ENCODE measurements at regions not wholly inside any gene's neighbourhood (a gene's known extent, or its start where the extent isn't known, plus 50 kb on each side); places are given as distances from the start of the nearest gene placed in this dataset.

- Histone ChIP-seq H3K4me3 (ENCODE audit: low read length) (no peak overlapping the region), H3K9me3 (ENCODE audit: insufficient read depth, low read depth, low read length) (no peaks in the 10 kb centered on the region), H3K27ac (ENCODE audit: low read length) (no peak overlapping the region), H3K9ac (ENCODE audit: low read depth, low read length) (no peak overlapping the region), H3K4me1 (ENCODE audit: insufficient read depth, low read length) (no peaks in the 10 kb centered on the region), H3K36me3 (ENCODE audit: insufficient read depth, low read depth, low read length) (no peaks in the 10 kb centered on the region), H3K27me3 (ENCODE audit: insufficient read depth, low read length) (no peaks in the 10 kb centered on the region)
Observed at GRCh38 chr3:152729906-152730305, 105.0 kb upstream of the P2RY1 start.

GRCh38 chr3:152731511-152731910 is 103.4 kb upstream of the P2RY1 start:
- H3K27me3 ChIP-seq (ENCODE audit: insufficient read depth, low read length), result no peaks in the 10 kb centered on the region
- no peaks in the 10 kb centered on the region for H3K36me3 ChIP-seq (ENCODE audit: insufficient read depth, low read depth, low read length)
- H3K27ac ChIP-seq (ENCODE audit: low read length), result no peak overlapping the region
- H3K9me3 ChIP-seq (ENCODE audit: insufficient read depth, low read depth, low read length), result no peaks in the 10 kb centered on the region
- no peak overlapping the region for H3K4me3 ChIP-seq (ENCODE audit: low read length)
- no peaks in the 10 kb centered on the region for H3K4me1 ChIP-seq (ENCODE audit: insufficient read depth, low read length)
- H3K9ac ChIP-seq (ENCODE audit: low read depth, low read length), result no peak overlapping the region

DNA sequence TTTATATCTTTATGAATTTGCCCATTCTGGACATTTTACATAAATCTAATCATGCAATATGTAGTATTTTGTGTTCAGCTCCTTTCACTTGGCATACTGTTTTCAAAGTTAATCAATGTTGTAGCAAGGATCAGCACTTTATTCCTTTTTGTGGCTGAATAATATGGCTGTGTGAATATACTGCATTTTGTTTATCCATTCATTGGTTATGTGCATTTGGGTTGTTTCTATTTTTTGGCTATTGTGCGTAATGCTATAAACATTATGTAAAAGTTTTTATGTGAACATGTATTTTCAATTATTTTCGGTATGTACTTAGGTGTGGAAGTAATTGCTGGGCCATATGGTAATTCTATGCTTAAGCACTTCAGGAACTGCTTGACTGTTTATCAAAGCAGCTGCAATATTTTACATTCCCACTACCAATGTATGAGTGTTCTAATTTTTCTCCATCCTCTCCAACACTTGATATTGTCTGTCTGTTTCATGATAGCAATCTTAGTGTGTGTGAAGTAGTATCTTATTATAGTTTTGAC is 101.3 kb upstream of the P2RY1 start:
- Histone ChIP-seq H3K4me1 (ENCODE audit: insufficient read depth, low read length) (no peaks in the 10 kb centered on the region), H3K27me3 (ENCODE audit: insufficient read depth, low read length) (no peaks in the 10 kb centered on the region), H3K36me3 (ENCODE audit: insufficient read depth, low read depth, low read length) (no peaks in the 10 kb centered on the region), H3K9me3 (ENCODE audit: insufficient read depth, low read depth, low read length) (no peaks in the 10 kb centered on the region), H3K4me3 (ENCODE audit: low read length) (no peak overlapping the region), H3K27ac (ENCODE audit: low read length) (no peak overlapping the region), H3K9ac (ENCODE audit: low read depth, low read length) (no peak overlapping the region)

- Histone ChIP-seq H3K27me3 (ENCODE audit: insufficient read depth, low read length) (no peaks in the 10 kb centered on the region), H3K9me3 (ENCODE audit: insufficient read depth, low read depth, low read length) (no peaks in the 10 kb centered on the region), H3K27ac (ENCODE audit: low read length) (no peak overlapping the region), H3K9ac (ENCODE audit: low read depth, low read length) (no peak overlapping the region), H3K4me1 (ENCODE audit: insufficient read depth, low read length) (no peaks in the 10 kb centered on the region), H3K36me3 (ENCODE audit: insufficient read depth, low read depth, low read length) (no peaks in the 10 kb centered on the region), H3K4me3 (ENCODE audit: low read length) (no peak overlapping the region)
Observed at GRCh38 chr3:152737021-152737908, 97.7 kb upstream of the P2RY1 start.

DNA sequence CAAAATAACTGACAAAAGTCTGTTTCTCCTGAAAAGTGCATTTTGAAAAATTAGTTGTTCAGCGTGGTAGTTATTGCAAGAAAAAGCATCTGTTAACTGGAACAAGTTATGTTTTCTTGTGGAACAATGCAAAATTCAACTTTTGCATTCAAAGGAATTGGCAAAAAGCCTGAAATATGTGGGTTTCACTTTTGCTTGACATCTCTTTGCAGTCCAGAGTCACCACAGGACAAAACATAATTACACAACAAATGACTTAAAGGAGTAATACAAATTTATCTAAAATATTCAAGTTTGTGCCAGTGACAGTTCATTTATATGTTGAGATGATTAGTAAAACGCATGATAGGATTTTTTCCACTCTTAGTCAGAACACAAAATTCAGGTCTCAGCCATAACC is 96.3 kb upstream of the P2RY1 start:
- Histone ChIP-seq H3K4me1 (ENCODE audit: insufficient read depth, low read length) (no peaks in the 10 kb centered on the region), H3K9ac (ENCODE audit: low read depth, low read length) (no peak overlapping the region), H3K27ac (ENCODE audit: low read length) (no peak overlapping the region), H3K9me3 (ENCODE audit: insufficient read depth, low read depth, low read length) (no peaks in the 10 kb centered on the region), H3K4me3 (ENCODE audit: low read length) (no peak overlapping the region), H3K27me3 (ENCODE audit: insufficient read depth, low read length) (no peaks in the 10 kb centered on the region), H3K36me3 (ENCODE audit: insufficient read depth, low read depth, low read length) (no peaks in the 10 kb centered on the region)

GRCh38 chr3:152742368-152743347 is 92.3 kb upstream of the P2RY1 start:
- no peak overlapping the region for H3K4me3 ChIP-seq (ENCODE audit: low read length)
- H3K4me1 ChIP-seq (ENCODE audit: insufficient read depth, low read length), result peaks cover 5% of the 10 kb centered on the region; the same call in 1 of the 2 replicates
- H3K9me3 ChIP-seq (ENCODE audit: insufficient read depth, low read depth, low read length), result no peaks in the 10 kb centered on the region
- no peaks in the 10 kb centered on the region for H3K27me3 ChIP-seq (ENCODE audit: insufficient read depth, low read length)
- no peak overlapping the region for H3K9ac ChIP-seq (ENCODE audit: low read depth, low read length)
- H3K36me3 ChIP-seq (ENCODE audit: insufficient read depth, low read depth, low read length), result no peaks in the 10 kb centered on the region
- H3K27ac ChIP-seq (ENCODE audit: low read length), result no peak overlapping the region

GRCh38 chr3:152745646-152746045 is 89.3 kb upstream of the P2RY1 start:
- no peak overlapping the region for H3K27ac ChIP-seq (ENCODE audit: low read length)
- peaks cover 15% of the 10 kb centered on the region; the same call in 1 of the 2 replicates for H3K9me3 ChIP-seq (ENCODE audit: insufficient read depth, low read depth, low read length)
- H3K9ac ChIP-seq (ENCODE audit: low read depth, low read length), result no peak overlapping the region
- H3K36me3 ChIP-seq (ENCODE audit: insufficient read depth, low read depth, low read length), result no peaks in the 10 kb centered on the region
- H3K27me3 ChIP-seq (ENCODE audit: insufficient read depth, low read length), result no peaks in the 10 kb centered on the region
- H3K4me3 ChIP-seq (ENCODE audit: low read length), result no peak overlapping the region
- peaks cover 5% of the 10 kb centered on the region; the same call in 1 of the 2 replicates for H3K4me1 ChIP-seq (ENCODE audit: insufficient read depth, low read length)

DNA sequence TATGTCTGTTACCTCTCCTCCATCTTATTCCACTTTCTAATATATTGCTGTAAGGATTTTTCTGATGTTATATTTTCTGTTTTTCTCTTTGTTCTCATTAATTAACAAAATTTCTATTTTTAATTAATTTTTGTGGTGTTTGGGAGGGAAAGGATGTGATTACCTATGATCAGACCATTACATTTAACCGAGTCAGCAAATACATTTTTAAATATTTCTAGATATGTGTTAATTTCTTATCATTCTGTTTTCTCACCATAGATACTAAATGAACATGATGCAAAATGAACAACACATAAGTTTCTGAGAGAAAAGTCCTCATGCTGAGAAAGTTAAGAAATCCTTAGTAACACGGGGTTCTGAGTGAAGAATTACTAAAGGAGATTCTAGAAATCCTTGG is 80.6 kb upstream of the P2RY1 start:
- Histone ChIP-seq H3K4me1 (ENCODE audit: insufficient read depth, low read length) (no peaks in the 10 kb centered on the region), H3K9ac (ENCODE audit: low read depth, low read length) (no peak overlapping the region), H3K4me3 (ENCODE audit: low read length) (no peak overlapping the region), H3K27me3 (ENCODE audit: insufficient read depth, low read length) (no peaks in the 10 kb centered on the region), H3K9me3 (ENCODE audit: insufficient read depth, low read depth, low read length) (peaks cover 16% of the 10 kb centered on the region), H3K36me3 (ENCODE audit: insufficient read depth, low read depth, low read length) (no peaks in the 10 kb centered on the region), H3K27ac (ENCODE audit: low read length) (no peak overlapping the region)

DNA sequence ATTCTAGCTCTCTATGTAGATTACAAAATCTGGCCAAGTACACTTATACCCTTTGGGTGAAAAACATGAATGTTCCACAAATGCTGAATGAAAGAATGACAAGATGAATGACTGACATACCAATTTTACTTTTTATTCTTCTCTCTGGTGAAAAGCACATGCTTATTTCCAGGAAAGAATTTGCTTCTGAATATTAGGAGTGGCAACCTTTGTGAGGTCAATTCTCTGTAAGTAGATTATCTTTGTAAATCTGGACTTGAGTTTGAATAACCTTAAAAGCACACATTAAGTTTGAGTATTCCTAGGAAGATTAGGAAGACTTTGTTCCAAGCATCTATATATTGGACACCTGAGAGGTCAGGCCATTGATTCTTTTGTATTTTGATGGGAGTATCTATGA is 78.1 kb upstream of the P2RY1 start:
- Histone ChIP-seq H3K36me3 (ENCODE audit: insufficient read depth, low read depth, low read length) (no peaks in the 10 kb centered on the region), H3K4me1 (ENCODE audit: insufficient read depth, low read length) (no peaks in the 10 kb centered on the region; the same call in 1 of the 2 replicates), H3K9me3 (ENCODE audit: insufficient read depth, low read depth, low read length) (no peaks in the 10 kb centered on the region), H3K27ac (ENCODE audit: low read length) (no peak overlapping the region), H3K27me3 (ENCODE audit: insufficient read depth, low read length) (no peaks in the 10 kb centered on the region), H3K4me3 (ENCODE audit: low read length) (no peak overlapping the region), H3K9ac (ENCODE audit: low read depth, low read length) (no peak overlapping the region)

- Histone ChIP-seq H3K27me3 (ENCODE audit: insufficient read depth, low read length) (no peaks in the 10 kb centered on the region), H3K36me3 (ENCODE audit: insufficient read depth, low read depth, low read length) (no peaks in the 10 kb centered on the region), H3K9me3 (ENCODE audit: insufficient read depth, low read depth, low read length) (no peaks in the 10 kb centered on the region), H3K4me1 (ENCODE audit: insufficient read depth, low read length) (no peaks in the 10 kb centered on the region; the same call in 1 of the 2 replicates), H3K9ac (ENCODE audit: low read depth, low read length) (no peak overlapping the region), H3K27ac (ENCODE audit: low read length) (no peak overlapping the region), H3K4me3 (ENCODE audit: low read length) (no peak overlapping the region)
Observed at GRCh38 chr3:152760024-152760563, 74.8 kb upstream of the P2RY1 start.

DNA sequence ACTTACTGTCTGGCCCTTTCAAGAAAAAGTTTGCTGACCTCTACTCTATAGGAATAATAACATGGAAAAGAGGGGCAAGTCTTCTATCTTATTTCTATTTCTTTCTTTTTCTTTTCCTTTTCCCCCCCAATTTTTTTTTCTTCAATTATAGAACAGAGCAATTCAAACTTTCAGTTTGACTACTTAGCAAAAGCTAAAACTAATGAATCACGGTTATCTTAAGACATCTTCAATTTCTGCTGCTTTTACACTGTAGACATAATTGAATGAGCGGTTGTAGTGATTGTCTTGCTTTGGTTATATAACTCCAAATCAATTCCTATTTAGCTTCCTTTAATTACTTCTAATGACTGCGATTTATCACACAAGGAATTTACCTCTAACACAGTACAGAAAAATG is 74.3 kb upstream of the P2RY1 start:
- no peak overlapping the region for H3K9ac ChIP-seq (ENCODE audit: low read depth, low read length)
- no peak overlapping the region for H3K27ac ChIP-seq (ENCODE audit: low read length)
- H3K36me3 ChIP-seq (ENCODE audit: insufficient read depth, low read depth, low read length), result no peaks in the 10 kb centered on the region
- H3K4me3 ChIP-seq (ENCODE audit: low read length), result no peak overlapping the region
- H3K27me3 ChIP-seq (ENCODE audit: insufficient read depth, low read length), result no peaks in the 10 kb centered on the region
- H3K4me1 ChIP-seq (ENCODE audit: insufficient read depth, low read length), result no peaks in the 10 kb centered on the region; the same call in 1 of the 2 replicates
- H3K9me3 ChIP-seq (ENCODE audit: insufficient read depth, low read depth, low read length), result no peaks in the 10 kb centered on the region

All from iPS-20b (cell line).